Activated B cell treated with CpG ODN at 0.5 μM for 24 hours (primary cell): ENCODE measurements at regions not wholly inside any gene's neighbourhood (a gene's known extent, or its start where the extent isn't known, plus 50 kb on each side); places are given as distances from the start of the nearest gene placed in this dataset.

Source experiments
- ATAC-seq: fragments of 200-7000 bp; cut with Tn5 transposase; one replicate; pipeline ENCODE4 v1.10.0; 2021; ENCODE audit warnings: low read depth, mild to moderate bottlenecking, moderate library complexity
- CTCF ChIA-PET: fragments of 350-600 bp; sonication (Branson Sonifier 250); formaldehyde crosslinking; loops from one replicate; lab custom pipeline; 2021; ENCODE audit warnings: antibody characterized with exemption; lab: Charles Lee
- POLR2A ChIA-PET: fragments of 350-600 bp; sonication (Branson Sonifier 250); formaldehyde crosslinking; loops from one replicate; lab custom pipeline; 2021; ENCODE audit warnings: antibody characterized with exemption; lab: Charles Lee
- DNase-seq: peaks from one replicate; pipeline ENCODE4 v3.0.0; 2022
- H3K27ac Mint-ChIP-seq: one replicate; pipeline ENCODE4 v1.8.0; 2020; ENCODE audit warnings: mixed read lengths
- H3K27me3 Mint-ChIP-seq: one replicate; pipeline ENCODE4 v1.8.0; 2021; ENCODE audit warnings: mixed read lengths
- H3K36me3 Mint-ChIP-seq: one replicate; pipeline ENCODE4 v1.8.0; 2021; ENCODE audit warnings: low read depth, mixed read lengths
- H3K4me1 Mint-ChIP-seq: one replicate; pipeline ENCODE4 v1.8.0; 2021; ENCODE audit warnings: mixed read lengths
- H3K4me3 Mint-ChIP-seq: one replicate; pipeline ENCODE4 v1.8.0; 2020; ENCODE audit warnings: mild to moderate bottlenecking, mixed read lengths
- H3K9me3 Mint-ChIP-seq: one replicate; pipeline ENCODE4 v1.8.0; 2020; ENCODE audit warnings: mixed read lengths
- CTCF ChIP-seq: fragments of 200-600 bp; IDR thresholded peaks from one replicate; pipeline ENCODE4 v1.8.0; 2022; ENCODE audit warnings: antibody characterized with exemption, mild to moderate bottlenecking
- intact Hi-C: fragments of 100-400 bp; cut with micrococcal nuclease; formaldehyde crosslinking; loops from one replicate; pipeline ENCODE4 v1.15.1; 2024

- CTCF ChIA-PET, result no interaction called here
- Mint-ChIP-seq H3K36me3 (no peaks in the 10 kb centered on the region), H3K4me1 (no peaks in the 10 kb centered on the region), H3K27me3 (peaks cover 14% of the 10 kb centered on the region), H3K4me3 (no peak overlapping the region), H3K9me3 (no peaks in the 10 kb centered on the region), H3K27ac (no peak overlapping the region)
- POLR2A ChIA-PET, result no interaction called here
- intact Hi-C loops, result no loop called here
- DNase-seq, result no peak
- no peak for ATAC-seq
- TF ChIP-seq CTCF, result no peak
Measured at GRCh38 chr21:41614511-41614910, 106.6 kb upstream of the TMPRSS2 start.

- TF ChIP-seq CTCF, result no peak
- no peak for ATAC-seq
- Mint-ChIP-seq H3K9me3 (no peaks in the 10 kb centered on the region), H3K4me3 (no peak overlapping the region), H3K27me3 (peaks cover 20% of the 10 kb centered on the region), H3K27ac (no peak overlapping the region), H3K4me1 (no peaks in the 10 kb centered on the region), H3K36me3 (no peaks in the 10 kb centered on the region)
- DNase-seq, result no peak
- intact Hi-C loops, result loop anchor here (2.0 kb wide), 1 partner anchor 505 kb away; no protein-coding TSS in a partner anchor
- ChIA-PET POLR2A (no interaction called here), CTCF (no interaction called here)
Measured at GRCh38 chr21:41613533-41613909, 105.6 kb upstream of the TMPRSS2 start.

GRCh38 chr21:41612674-41613532 is 104.9 kb upstream of the TMPRSS2 start:
- DNase-seq, result no peak
- no peak for TF ChIP-seq CTCF
- peaks cover 22% of the 10 kb centered on the region for H3K27me3 Mint-ChIP-seq
- intact Hi-C loops, result loop anchor here (2.0 kb wide), 1 partner anchor 506 kb away; no protein-coding TSS in a partner anchor
- H3K4me3 Mint-ChIP-seq, result no peak overlapping the region
- ATAC-seq, result no peak
- POLR2A ChIA-PET, result no interaction called here
- H3K4me1 Mint-ChIP-seq, result no peaks in the 10 kb centered on the region
- H3K27ac Mint-ChIP-seq, result no peak overlapping the region
- CTCF ChIA-PET, result interaction anchor here (0.9 kb wide), 1 partner anchor 330 kb away, joined by 4 read pairs; no protein-coding TSS in a partner anchor
- H3K36me3 Mint-ChIP-seq, result no peaks in the 10 kb centered on the region
- H3K9me3 Mint-ChIP-seq, result no peaks in the 10 kb centered on the region

GRCh38 chr21:41611966-41612606 is 104.1 kb upstream of the TMPRSS2 start:
- Mint-ChIP-seq H3K27ac (no peak overlapping the region), H3K36me3 (no peaks in the 10 kb centered on the region)
- CTCF ChIA-PET, result interaction anchor here (0.9 kb wide), 1 partner anchor 329 kb away, joined by 4 read pairs; no protein-coding TSS in a partner anchor

More at GRCh38 chr21:41611966-41612606, 104.1 kb upstream of the TMPRSS2 start:
- DNase-seq (no peak), ATAC-seq (no peak)
- no peaks in the 10 kb centered on the region for H3K9me3 Mint-ChIP-seq
- no peak overlapping the region for H3K4me3 Mint-ChIP-seq
- H3K27me3 Mint-ChIP-seq, result peaks cover 22% of the 10 kb centered on the region
- intact Hi-C loops, result loop anchor here (2.0 kb wide), 1 partner anchor 507 kb away; no protein-coding TSS in a partner anchor
- H3K4me1 Mint-ChIP-seq, result no peaks in the 10 kb centered on the region
- POLR2A ChIA-PET, result no interaction called here
- no peak for TF ChIP-seq CTCF
